ENCODE measurements at regions not wholly inside any gene's neighbourhood (a gene's known extent, or its start where the extent isn't known, plus 50 kb on each side); places are given as distances from the start of the nearest gene placed in this dataset.

GRCh38 chr9:61671276-61671973, 481.6 kb downstream of the SPATA31A7 start:
- H3K23ac ChIP-seq (ENCODE audit: insufficient read length), result no peak overlapping the region
- 94% methylated on average over 15 of the region's 46 CpGs; no CpG with 5 or more reads in 1 of the 2 experiments for WGBS, 2 experiments (ENCODE audit: extremely low coverage in 1 of 2, insufficient coverage in 1 of 2, insufficient read length in 1 of 2, insufficient replicate concordance in 2 of 2, low coverage in 1 of 2, low lambda C conversion rate in 2 of 2, missing lambda C conversion rate in 1 of 2)
- no peak overlapping the region for H3K18ac ChIP-seq (ENCODE audit: extremely low read depth, low read length)
- no peak overlapping the region for H3K14ac ChIP-seq (ENCODE audit: insufficient read length)
- H3K23me2 ChIP-seq (ENCODE audit: low read depth, low read length), result no peaks in the 10 kb centered on the region
- H3K4me3 ChIP-seq (ENCODE audit: extremely low read depth in 1 of 4, insufficient read depth in 2 of 4, low read depth in 3 of 4, low read length in 4 of 4), result no peak overlapping the region
- no peak overlapping the region for H3K4me2 ChIP-seq (ENCODE audit: insufficient read depth in 1 of 2, low read depth in 2 of 2, low read length in 2 of 2)
- H4K20me1 ChIP-seq (replicated peaks in 1 of 2; ENCODE audit: control insufficient read depth in 1 of 2, insufficient read depth in 2 of 2, low read length in 2 of 2), result no peaks in the 10 kb centered on the region
- no peak for DNase-seq (ENCODE audit: low read depth in 1 of 2, low spot score in 2 of 2)
- H3K79me2 ChIP-seq (ENCODE audit: control insufficient read depth in 1 of 2, insufficient read depth in 2 of 2, low read length in 2 of 2), result no peaks in the 10 kb centered on the region
- H3K27ac ChIP-seq (ENCODE audit: low read depth, low read length), result no peak overlapping the region
- CTCF ChIA-PET (ENCODE audit: partially characterized antibody), result no interaction called here
- no peaks in the 10 kb centered on the region for H3K79me1 ChIP-seq (ENCODE audit: low read depth, low read length)
- POLR2A ChIA-PET (ENCODE audit: partially characterized antibody), result no interaction called here
- no peak overlapping the region for H2BK5ac ChIP-seq (ENCODE audit: low read depth, low read length)
- H3K9me3 ChIP-seq (ENCODE audit: insufficient read depth in 2 of 2, low read depth in 1 of 2, low read length in 1 of 2), result peaks cover 11 to 88% of the 10 kb centered on the region in 2 experiments; a peak in 3 of 4 replicates
- H2BK20ac ChIP-seq (ENCODE audit: low read length), result no peak overlapping the region
- no peak overlapping the region for H4K5ac ChIP-seq (ENCODE audit: insufficient read length, low read depth, low read length)
- TF ChIP-seq NRF1 (IDR thresholded peaks at IDR 0.05; ENCODE audit: low read depth, low read length), result no peak
- TF ChIP-seq FOSL1 (IDR thresholded peaks at IDR 0.05; ENCODE audit: insufficient read depth, low read depth, low read length), result no peak
- no peak for TF ChIP-seq EP300 (IDR thresholded peaks at IDR 0.05; ENCODE audit: borderline replicate concordance in 1 of 2, low read depth in 2 of 2, low read length in 2 of 2)
- no peak for TF ChIP-seq POLR2AphosphoS5 (IDR thresholded peaks at IDR 0.05; ENCODE audit: low read depth, low read length)
- no peak for TF ChIP-seq GABPA (IDR thresholded peaks at IDR 0.05; ENCODE audit: borderline replicate concordance, insufficient read depth, low read length)
- no peak for TF ChIP-seq POLR2A (IDR thresholded peaks at IDR 0.05; ENCODE audit: control extremely low read depth in 1 of 2, low read depth in 2 of 2, low read length in 2 of 2)
- TF ChIP-seq PHF8 (conservative IDR thresholded peaks at IDR 0.05; ENCODE audit: low read depth, low read length), result no peak
- TF ChIP-seq CBX5 (IDR thresholded peaks at IDR 0.05; ENCODE audit: low read depth, low read length), result no peak
- no peak for TF ChIP-seq TEAD4 (IDR thresholded peaks at IDR 0.05; ENCODE audit: low read depth, low read length)
- H3K9ac ChIP-seq (replicated peaks in 1 of 4; ENCODE audit: extremely low read depth in 1 of 4, low read depth in 3 of 4, low read length in 3 of 4), result no peak overlapping the region
- H3K27me3 ChIP-seq (replicated peaks in 1 of 4; ENCODE audit: control insufficient read depth in 3 of 4, extremely low read depth in 1 of 4, insufficient read depth in 3 of 4, low read length in 3 of 4), result no peaks in the 10 kb centered on the region
- no peaks in the 10 kb centered on the region for H3K36me3 ChIP-seq (ENCODE audit: control insufficient read depth in 2 of 4, insufficient read depth in 4 of 4, low read length in 3 of 4)
- no peak overlapping the region for H4K8ac ChIP-seq (ENCODE audit: extremely low read depth, insufficient read depth, low read length)
- no peak overlapping the region for H3K4ac ChIP-seq (replicated peaks; ENCODE audit: insufficient read length, low read depth, low read length)
- no peak overlapping the region for H2BK15ac ChIP-seq (ENCODE audit: low read length)
- H3K56ac ChIP-seq (replicated peaks; ENCODE audit: insufficient read length, low read depth, low read length), result no peak overlapping the region
- no peak overlapping the region for H2AK5ac ChIP-seq (ENCODE audit: low read depth, low read length)
- no peak overlapping the region for H2BK120ac ChIP-seq (replicated peaks; ENCODE audit: low read depth, low read length)
- H2AFZ ChIP-seq (ENCODE audit: low read length), result no peak overlapping the region
- H3K4me1 ChIP-seq (replicated peaks in 1 of 4; ENCODE audit: control insufficient read depth in 3 of 4, insufficient read depth in 4 of 4, low read length in 3 of 4), result no peaks in the 10 kb centered on the region
- no peak overlapping the region for H2BK12ac ChIP-seq (ENCODE audit: low read depth, low read length)
- no peak overlapping the region for H4K91ac ChIP-seq (replicated peaks; ENCODE audit: insufficient read length, low read length)
- no peak for FAIRE-seq

Data from H1 (cell line).